Tibial nerve (tissue), 4 donors: ENCODE measurements at regions not wholly inside any gene's neighbourhood (a gene's known extent, or its start where the extent isn't known, plus 50 kb on each side); places are given as distances from the start of the nearest gene placed in this dataset.

Source experiments
- DNase-seq, 2 donors: peaks; one replicate each; pipeline ENCODE4 v3.0.0-alpha.2; 2019; ENCODE audit warnings: low spot score in 2 of 2
- H3K27ac ChIP-seq, 4 donors: fragments of 200-600 bp; sonication (generic) in 3 of 4; one replicate each; pipeline ENCODE4 v1.5.1; 2017 to 2019; ENCODE audit warnings: mild to moderate bottlenecking in 1 of 4
- H3K27me3 ChIP-seq, 2 donors: fragments of 200-600 bp; sonication (generic) in 1 of 2; one replicate each; pipeline versions ENCODE4 v1.5.1 to v1.6.0; 2017 to 2019
- H3K36me3 ChIP-seq, 3 donors: fragments of 200-600 bp; sonication (generic); one replicate each; pipeline ENCODE4 v1.5.1; 2018 to 2019
- H3K4me1 ChIP-seq, 4 donors: fragments of 200-600 bp; sonication (generic) in 3 of 4; one replicate each; pipeline ENCODE4 v1.5.1; 2017 to 2019
- H3K4me3 ChIP-seq, 4 donors: fragments of 200-600 bp; sonication (generic) in 3 of 4; one replicate each; pipeline ENCODE4 v1.5.1; 2017 to 2019; ENCODE audit warnings: mild to moderate bottlenecking in 1 of 4, moderate library complexity in 1 of 4
- H3K9me3 ChIP-seq, 4 donors: fragments of 200-600 bp; sonication (generic) in 3 of 4; one replicate each; pipeline ENCODE4 v1.5.1; 2017 to 2019
- EP300 ChIP-seq, 2 donors: sonication (generic); formaldehyde crosslinking; IDR thresholded peaks; one replicate each; pipeline ENCODE4 v1.6.1; 2017; ENCODE audit warnings: antibody characterized with exemption in 2 of 2, mild to moderate bottlenecking in 1 of 2
- POLR2A ChIP-seq, 2 donors: fragments of 450-650 bp; IDR thresholded peaks; one replicate each; pipeline ENCODE4 v1.6.1; 2017; ENCODE audit warnings: antibody characterized with exemption in 2 of 2, mild to moderate bottlenecking in 2 of 2, moderate library complexity in 2 of 2
- WGBS, 2 donors: methylation state at CpG; one replicate each; pipeline ENCODE4 v1.1.5; 2018; 5-methylcytosine and 5-hydroxymethylcytosine counted together
- TF ChIP-seq, protein P1 (sequence below), 5 experiments: fragments of 200-600 bp in 3 of 5; fragments of 450-650 bp in 2 of 5; sonication (generic) in 3 of 5; IDR thresholded peaks; one replicate each; pipeline ENCODE4 v1.5.1; 2016 to 2019; ENCODE audit warnings: antibody characterized with exemption in 5 of 5, mild to moderate bottlenecking in 3 of 5, moderate library complexity in 2 of 5

DNA sequence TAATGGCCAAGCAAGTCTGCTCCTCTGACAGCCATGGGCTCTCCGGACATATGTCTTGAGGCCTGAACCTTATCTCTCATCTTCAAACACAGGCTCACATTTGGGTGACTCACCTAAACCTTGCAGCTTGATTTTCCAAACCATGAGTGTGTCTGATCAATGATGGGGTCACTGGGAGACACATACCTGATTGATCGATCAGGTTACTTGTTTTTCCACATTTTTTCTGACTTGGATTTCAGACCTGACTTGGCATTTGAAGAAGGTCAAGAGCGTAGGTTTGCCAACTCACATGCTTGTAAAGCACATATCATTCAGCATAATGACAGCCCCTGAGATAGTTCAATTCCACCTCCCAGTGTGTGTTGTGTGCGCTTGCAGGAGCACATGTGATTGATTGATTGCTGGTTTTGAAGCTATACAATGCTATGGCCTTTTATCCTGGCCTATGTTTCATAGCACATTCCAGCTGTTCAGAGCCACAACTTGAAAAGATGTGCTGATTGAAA is 116.7 kb upstream of the KIRREL3 start:
- no peak overlapping the region for H3K27ac ChIP-seq
- TF ChIP-seq, protein P1, sequence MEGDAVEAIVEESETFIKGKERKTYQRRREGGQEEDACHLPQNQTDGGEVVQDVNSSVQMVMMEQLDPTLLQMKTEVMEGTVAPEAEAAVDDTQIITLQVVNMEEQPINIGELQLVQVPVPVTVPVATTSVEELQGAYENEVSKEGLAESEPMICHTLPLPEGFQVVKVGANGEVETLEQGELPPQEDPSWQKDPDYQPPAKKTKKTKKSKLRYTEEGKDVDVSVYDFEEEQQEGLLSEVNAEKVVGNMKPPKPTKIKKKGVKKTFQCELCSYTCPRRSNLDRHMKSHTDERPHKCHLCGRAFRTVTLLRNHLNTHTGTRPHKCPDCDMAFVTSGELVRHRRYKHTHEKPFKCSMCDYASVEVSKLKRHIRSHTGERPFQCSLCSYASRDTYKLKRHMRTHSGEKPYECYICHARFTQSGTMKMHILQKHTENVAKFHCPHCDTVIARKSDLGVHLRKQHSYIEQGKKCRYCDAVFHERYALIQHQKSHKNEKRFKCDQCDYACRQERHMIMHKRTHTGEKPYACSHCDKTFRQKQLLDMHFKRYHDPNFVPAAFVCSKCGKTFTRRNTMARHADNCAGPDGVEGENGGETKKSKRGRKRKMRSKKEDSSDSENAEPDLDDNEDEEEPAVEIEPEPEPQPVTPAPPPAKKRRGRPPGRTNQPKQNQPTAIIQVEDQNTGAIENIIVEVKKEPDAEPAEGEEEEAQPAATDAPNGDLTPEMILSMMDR (IDR thresholded peaks at IDR 0.05) = no peak
- H3K36me3 ChIP-seq = no peaks in the 10 kb centered on the region
- 72 to 82% methylated on average over 4 of the region's 4 CpGs for WGBS, 2 donors
- no peaks in the 10 kb centered on the region for H3K27me3 ChIP-seq
- no peak overlapping the region for H3K4me3 ChIP-seq
- H3K9me3 ChIP-seq = no peaks in the 10 kb centered on the region
- DNase-seq = no peak
- no peaks in the 10 kb centered on the region for H3K4me1 ChIP-seq

DNA sequence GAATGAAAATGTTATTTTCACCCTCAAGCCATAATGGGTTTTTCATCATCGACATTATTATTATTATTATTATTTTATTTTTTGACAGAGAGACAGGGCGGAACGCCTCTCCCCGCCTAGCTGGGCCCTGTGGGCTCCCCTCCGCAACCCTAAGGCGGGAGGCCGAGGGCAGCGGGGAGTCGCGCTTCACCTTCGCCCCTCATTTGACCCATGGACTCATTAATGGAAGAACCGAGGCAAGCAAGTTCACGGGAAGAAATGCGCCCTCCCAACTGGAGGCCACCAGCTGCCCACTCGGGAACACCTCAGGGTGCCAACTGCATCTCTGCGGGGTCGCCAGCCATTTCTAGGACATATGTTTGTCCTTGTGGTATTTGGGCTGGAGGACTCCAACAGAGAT is 115.3 kb upstream of the KIRREL3 start:
- 95 to 96% methylated on average over 17 of the region's 17 CpGs for WGBS, 2 donors
- no peaks in the 10 kb centered on the region for H3K9me3 ChIP-seq
- no peak for DNase-seq
- no peak overlapping the region for H3K27ac ChIP-seq
- no peak overlapping the region for H3K4me3 ChIP-seq
- TF ChIP-seq POLR2A (IDR thresholded peaks at IDR 0.05) = no peak
- TF ChIP-seq, protein P1 (IDR thresholded peaks at IDR 0.05) = no peak
- TF ChIP-seq EP300 (IDR thresholded peaks at IDR 0.05) = no peak
- no peaks in the 10 kb centered on the region for H3K36me3 ChIP-seq
- peaks cover 0 to 3% (median 0%) of the 10 kb centered on the region in 4 donors for H3K4me1 ChIP-seq
- H3K27me3 ChIP-seq = no peaks in the 10 kb centered on the region

DNA sequence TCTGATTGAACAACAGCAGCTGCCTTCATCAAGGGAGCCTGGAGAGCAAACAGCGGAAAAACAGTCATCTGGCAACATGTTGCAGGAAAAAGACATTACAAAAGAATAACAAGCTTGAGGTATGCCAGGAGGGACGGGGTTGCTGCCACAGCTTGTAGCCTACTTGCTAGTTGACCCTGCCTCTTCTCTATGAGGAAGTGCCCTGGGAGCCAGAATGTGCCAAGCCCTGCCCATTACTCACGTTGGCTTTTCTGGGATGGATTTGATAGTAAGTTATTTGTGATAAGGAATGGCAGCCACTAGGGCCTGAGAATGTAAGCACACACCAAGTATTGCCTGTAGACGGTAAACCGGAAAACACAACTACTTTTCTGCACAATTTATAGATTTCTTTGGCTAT is 113.5 kb upstream of the KIRREL3 start:
- WGBS, 2 donors = 67 to 72% methylated on average over 5 of the region's 5 CpGs
- no peak for DNase-seq
- Histone ChIP-seq H3K27ac (no peak overlapping the region), H3K4me1 (peaks cover 0 to 7% (median 0%) of the 10 kb centered on the region in 4 donors), H3K9me3 (no peaks in the 10 kb centered on the region), H3K36me3 (no peaks in the 10 kb centered on the region), H3K4me3 (no peak overlapping the region), H3K27me3 (no peaks in the 10 kb centered on the region)
- TF ChIP-seq, protein P1 (IDR thresholded peaks at IDR 0.05) = no peak
- TF ChIP-seq POLR2A (IDR thresholded peaks at IDR 0.05) (no peak), EP300 (IDR thresholded peaks at IDR 0.05) (no peak)

DNA sequence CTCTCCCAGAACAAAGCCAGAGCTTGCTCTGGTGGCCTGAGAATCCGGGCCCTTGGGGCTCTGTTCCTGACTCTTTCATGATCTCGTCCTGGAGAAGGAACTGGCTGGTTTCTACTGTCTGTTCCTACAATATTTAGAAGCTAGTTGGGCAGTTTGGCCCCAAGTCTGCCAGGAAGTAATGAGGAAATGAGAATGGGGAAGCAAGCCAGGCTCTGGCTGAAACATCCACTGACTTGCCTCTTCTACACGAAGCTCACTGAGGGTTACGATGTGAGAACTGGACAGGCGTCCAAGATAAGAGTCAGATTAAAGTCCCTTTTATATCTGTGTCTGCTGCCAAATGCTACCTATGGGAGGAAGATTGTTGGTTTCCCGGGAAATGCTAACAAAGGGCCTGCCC is 110.0 kb upstream of the KIRREL3 start:
- Histone ChIP-seq H3K27ac (no peak overlapping the region), H3K4me3 (no peak overlapping the region), H3K4me1 (peaks cover 0 to 7% (median 0%) of the 10 kb centered on the region in 4 donors), H3K27me3 (no peaks in the 10 kb centered on the region), H3K9me3 (no peaks in the 10 kb centered on the region), H3K36me3 (no peaks in the 10 kb centered on the region)
- TF ChIP-seq POLR2A (IDR thresholded peaks at IDR 0.05) (no peak), EP300 (IDR thresholded peaks at IDR 0.05) (no peak)
- TF ChIP-seq, protein P1 (IDR thresholded peaks at IDR 0.05) = no peak
- 25 to 30% methylated on average over 6 of the region's 6 CpGs for WGBS, 2 donors
- peak in 1 of 2 donors; percentile 10 for DNase-seq

DNA sequence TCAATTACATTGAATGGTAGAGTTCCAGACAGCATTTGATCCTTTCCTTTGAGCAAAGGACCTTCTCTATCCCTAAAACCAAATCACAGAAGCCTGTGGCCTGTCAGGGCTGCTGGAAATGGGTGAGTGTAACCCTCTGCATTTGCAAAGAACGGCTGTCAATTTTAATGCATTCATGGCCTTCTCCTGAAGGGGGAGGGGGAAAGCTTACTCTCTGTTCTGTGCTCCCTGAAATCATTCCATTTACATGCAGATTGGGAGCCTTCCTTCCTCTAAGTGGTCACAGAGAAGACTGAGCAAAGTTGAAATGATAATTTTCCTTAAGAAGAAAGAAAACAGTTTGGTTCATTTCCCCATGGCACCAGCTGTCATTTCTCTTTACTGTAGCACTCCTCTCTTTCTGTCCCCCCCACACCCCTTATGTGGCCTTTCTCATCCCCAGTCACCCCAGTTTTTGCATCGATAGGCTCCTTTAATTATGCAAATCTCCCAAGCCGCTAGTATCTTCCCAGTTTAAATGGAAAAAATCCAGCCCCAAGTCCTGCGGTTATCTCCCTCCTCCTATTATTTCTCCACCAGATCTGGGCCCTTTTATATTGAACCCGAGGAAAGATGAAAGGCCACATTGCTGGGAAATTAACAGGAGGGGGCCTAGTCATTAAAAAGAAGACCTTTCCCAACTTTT is 109.4 kb upstream of the KIRREL3 start:
- 36 to 46% methylated on average over 5 of the region's 5 CpGs for WGBS, 2 donors
- no peak for DNase-seq
- H3K36me3 ChIP-seq = no peaks in the 10 kb centered on the region
- TF ChIP-seq EP300 (IDR thresholded peaks at IDR 0.05) = no peak
- TF ChIP-seq, protein P1 (IDR thresholded peaks at IDR 0.05) = no peak
- no peak for TF ChIP-seq POLR2A (IDR thresholded peaks at IDR 0.05)
- no peaks in the 10 kb centered on the region for H3K9me3 ChIP-seq
- H3K27ac ChIP-seq = no peak overlapping the region
- H3K4me3 ChIP-seq = no peak overlapping the region
- no peaks in the 10 kb centered on the region for H3K27me3 ChIP-seq
- H3K4me1 ChIP-seq = peaks cover 0 to 7% (median 0%) of the 10 kb centered on the region in 4 donors
